ENCODE measurements at regions not wholly inside any gene's neighbourhood (a gene's known extent, or its start where the extent isn't known, plus 50 kb on each side); places are given as distances from the start of the nearest gene placed in this dataset.
"Not testable (repeated sequence)": the region's sequence is repeated elsewhere in the genome, so short reads cannot be mapped to it uniquely, and the experiment has no call there.

GRCh38 chr11:3583476-3583875 lies 58.3 kb downstream of the ART5 start:
- not testable (repeated sequence) for H3K27me3 ChIP-seq (ENCODE audit: control insufficient read depth, insufficient read depth, low read length); H3K4me1 ChIP-seq (ENCODE audit: control insufficient read depth, insufficient read depth, low read length); H3K4me3 ChIP-seq (ENCODE audit: low read length); H3K36me3 ChIP-seq (ENCODE audit: control insufficient read depth, insufficient read depth, low read length); H3K9ac ChIP-seq (ENCODE audit: low read length); H3K27ac ChIP-seq (ENCODE audit: low read depth, low read length)

- H3K27me3 ChIP-seq (ENCODE audit: control insufficient read depth, insufficient read depth, low read length); H3K27ac ChIP-seq (ENCODE audit: low read depth, low read length); H3K4me3 ChIP-seq (ENCODE audit: low read length): not testable (repeated sequence)
Observed at GRCh38 chr11:3581389-3581725, 60.4 kb downstream of the ART5 start.

GRCh38 chr11:3580487-3581388 lies 61.1 kb downstream of the ART5 start:
- H3K36me3 ChIP-seq (ENCODE audit: control insufficient read depth, insufficient read depth, low read length); H3K9ac ChIP-seq (ENCODE audit: low read length); H3K27me3 ChIP-seq (ENCODE audit: control insufficient read depth, insufficient read depth, low read length); H3K27ac ChIP-seq (ENCODE audit: low read depth, low read length); H3K4me1 ChIP-seq (ENCODE audit: control insufficient read depth, insufficient read depth, low read length): not testable (repeated sequence)
- peak overlapping the region; percentile 48 for H3K4me3 ChIP-seq (ENCODE audit: low read length)

More at GRCh38 chr11:3581389-3581725, 60.4 kb downstream of the ART5 start:
- H3K36me3 ChIP-seq (ENCODE audit: control insufficient read depth, insufficient read depth, low read length); H3K4me1 ChIP-seq (ENCODE audit: control insufficient read depth, insufficient read depth, low read length); H3K9ac ChIP-seq (ENCODE audit: low read length): not testable (repeated sequence)

- H3K36me3 ChIP-seq (ENCODE audit: control insufficient read depth, insufficient read depth, low read length); H3K27me3 ChIP-seq (ENCODE audit: control insufficient read depth, insufficient read depth, low read length); H3K27ac ChIP-seq (ENCODE audit: low read depth, low read length); H3K4me3 ChIP-seq (ENCODE audit: low read length); H3K4me1 ChIP-seq (ENCODE audit: control insufficient read depth, insufficient read depth, low read length); H3K9ac ChIP-seq (ENCODE audit: low read length): not testable (repeated sequence)
Observed at GRCh38 chr11:3579600-3580459, 62.0 kb downstream of the ART5 start.

- not testable (repeated sequence) for H3K36me3 ChIP-seq (ENCODE audit: control insufficient read depth, insufficient read depth, low read length); H3K27ac ChIP-seq (ENCODE audit: low read depth, low read length); H3K4me1 ChIP-seq (ENCODE audit: control insufficient read depth, insufficient read depth, low read length); H3K27me3 ChIP-seq (ENCODE audit: control insufficient read depth, insufficient read depth, low read length); H3K4me3 ChIP-seq (ENCODE audit: low read length); H3K9ac ChIP-seq (ENCODE audit: low read length)
Observed at GRCh38 chr11:3576066-3576604, 65.7 kb downstream of the ART5 start.

- H3K36me3 ChIP-seq (ENCODE audit: control insufficient read depth, insufficient read depth, low read length); H3K4me1 ChIP-seq (ENCODE audit: control insufficient read depth, insufficient read depth, low read length); H3K27me3 ChIP-seq (ENCODE audit: control insufficient read depth, insufficient read depth, low read length); H3K4me3 ChIP-seq (ENCODE audit: low read length); H3K27ac ChIP-seq (ENCODE audit: low read depth, low read length); H3K9ac ChIP-seq (ENCODE audit: low read length): not testable (repeated sequence)
Observed at GRCh38 chr11:3572976-3573647, 68.7 kb downstream of the ART5 start.

- H3K36me3 ChIP-seq (ENCODE audit: control insufficient read depth, insufficient read depth, low read length); H3K4me3 ChIP-seq (ENCODE audit: low read length); H3K4me1 ChIP-seq (ENCODE audit: control insufficient read depth, insufficient read depth, low read length); H3K27ac ChIP-seq (ENCODE audit: low read depth, low read length); H3K27me3 ChIP-seq (ENCODE audit: control insufficient read depth, insufficient read depth, low read length); H3K9ac ChIP-seq (ENCODE audit: low read length): not testable (repeated sequence)
Observed at GRCh38 chr11:3571752-3572151, 70.0 kb downstream of the ART5 start.

- H3K4me3 ChIP-seq (ENCODE audit: low read length); H3K36me3 ChIP-seq (ENCODE audit: control insufficient read depth, insufficient read depth, low read length); H3K9ac ChIP-seq (ENCODE audit: low read length); H3K27me3 ChIP-seq (ENCODE audit: control insufficient read depth, insufficient read depth, low read length); H3K4me1 ChIP-seq (ENCODE audit: control insufficient read depth, insufficient read depth, low read length); H3K27ac ChIP-seq (ENCODE audit: low read depth, low read length): not testable (repeated sequence)
Observed at GRCh38 chr11:3565838-3566237, 76.0 kb downstream of the ART5 start.

GRCh38 chr11:3564383-3564782 lies 77.4 kb downstream of the ART5 start:
- H3K4me3 ChIP-seq (ENCODE audit: low read length); H3K4me1 ChIP-seq (ENCODE audit: control insufficient read depth, insufficient read depth, low read length); H3K27me3 ChIP-seq (ENCODE audit: control insufficient read depth, insufficient read depth, low read length); H3K27ac ChIP-seq (ENCODE audit: low read depth, low read length); H3K9ac ChIP-seq (ENCODE audit: low read length); H3K36me3 ChIP-seq (ENCODE audit: control insufficient read depth, insufficient read depth, low read length): not testable (repeated sequence)

- not testable (repeated sequence) for H3K36me3 ChIP-seq (ENCODE audit: control insufficient read depth, insufficient read depth, low read length); H3K27me3 ChIP-seq (ENCODE audit: control insufficient read depth, insufficient read depth, low read length)
Observed at GRCh38 chr11:3554621-3555020, 87.2 kb downstream of the ART5 start.

GRCh38 chr11:3544990-3545389 lies 96.8 kb downstream of the ART5 start:
- H3K36me3 ChIP-seq (ENCODE audit: control insufficient read depth, insufficient read depth, low read length); H3K9ac ChIP-seq (ENCODE audit: low read length); H3K27ac ChIP-seq (ENCODE audit: low read depth, low read length); H3K27me3 ChIP-seq (ENCODE audit: control insufficient read depth, insufficient read depth, low read length); H3K4me3 ChIP-seq (ENCODE audit: low read length); H3K4me1 ChIP-seq (ENCODE audit: control insufficient read depth, insufficient read depth, low read length): not testable (repeated sequence)

More at GRCh38 chr11:3554621-3555020, 87.2 kb downstream of the ART5 start:
- H3K4me1 ChIP-seq (ENCODE audit: control insufficient read depth, insufficient read depth, low read length); H3K4me3 ChIP-seq (ENCODE audit: low read length); H3K9ac ChIP-seq (ENCODE audit: low read length); H3K27ac ChIP-seq (ENCODE audit: low read depth, low read length): not testable (repeated sequence)

GRCh38 chr11:3538220-3538619 lies 103.6 kb downstream of the ART5 start:
- not testable (repeated sequence) for H3K9ac ChIP-seq (ENCODE audit: low read length); H3K27me3 ChIP-seq (ENCODE audit: control insufficient read depth, insufficient read depth, low read length); H3K4me3 ChIP-seq (ENCODE audit: low read length); H3K27ac ChIP-seq (ENCODE audit: low read depth, low read length); H3K4me1 ChIP-seq (ENCODE audit: control insufficient read depth, insufficient read depth, low read length); H3K36me3 ChIP-seq (ENCODE audit: control insufficient read depth, insufficient read depth, low read length)
